MCF 10A (cell line): ENCODE measurements at regions not wholly inside any gene's neighbourhood (a gene's known extent, or its start where the extent isn't known, plus 50 kb on each side); places are given as distances from the start of the nearest gene placed in this dataset.

Source experiments
- BruUV-seq: library from RNA; stranded (reverse); fragments of 400-500 nt; replicated peaks from 2 replicates; lab custom pipeline; 2021; lab: Mats Ljungman, UMichigan
- CTCF ChIA-PET: fragments of 300-600 bp; sonication (Branson Sonifier 250); formaldehyde crosslinking; extraction: SDS; loops from one replicate; lab custom pipeline; 2021; ENCODE audit warnings: antibody characterized with exemption, inconsistent platforms; lab: Yijun Ruan, JAX
- POLR2A ChIA-PET: fragments of 300-600, 350-650 bp; sonication (Branson Sonifier 250); formaldehyde crosslinking; extraction: SDS; loops from one replicate; lab custom pipeline; 2020; ENCODE audit warnings: antibody characterized with exemption, inconsistent platforms; lab: Yijun Ruan, JAX
- DNase-seq: peaks from one replicate; pipeline ENCODE4 v3.0.0-alpha.2; 2018; ENCODE audit not compliant: unreplicated experiment
- H3K27ac Mint-ChIP-seq: one replicate; pipeline ENCODE4 v1.8.0; 2022; ENCODE audit warnings: mild to moderate bottlenecking, low read depth, mixed read lengths; ENCODE audit not compliant: unreplicated experiment
- H3K27me3 Mint-ChIP-seq: one replicate; pipeline ENCODE4 v1.8.0; 2022; ENCODE audit warnings: mixed read lengths; ENCODE audit not compliant: insufficient read depth, unreplicated experiment
- H3K36me3 Mint-ChIP-seq: one replicate; pipeline ENCODE4 v1.8.0; 2022; ENCODE audit warnings: mild to moderate bottlenecking, moderate library complexity, mixed read lengths; ENCODE audit not compliant: insufficient read depth, unreplicated experiment
- H3K4me1 Mint-ChIP-seq: one replicate; pipeline ENCODE4 v1.8.0; 2022; ENCODE audit warnings: mixed read lengths; ENCODE audit not compliant: insufficient read depth, unreplicated experiment
- H3K4me3 Mint-ChIP-seq: one replicate; pipeline ENCODE4 v1.8.0; 2022; ENCODE audit warnings: mild to moderate bottlenecking, moderate library complexity, mixed read lengths; ENCODE audit not compliant: unreplicated experiment
- H3K9me3 Mint-ChIP-seq: one replicate; pipeline ENCODE4 v1.8.0; 2022; ENCODE audit warnings: mixed read lengths; ENCODE audit not compliant: unreplicated experiment
- CTCF ChIP-seq: fragments of 200-600 bp; IDR thresholded peaks from one replicate; pipeline ENCODE4 v1.8.0; 2022; ENCODE audit warnings: antibody characterized with exemption, mild to moderate bottlenecking; ENCODE audit not compliant: unreplicated experiment
- intact Hi-C: fragments of 100-400 bp; cut with micrococcal nuclease; formaldehyde crosslinking; loops from 2 replicates; pipeline ENCODE4 v1.14.1; 2022

DNA sequence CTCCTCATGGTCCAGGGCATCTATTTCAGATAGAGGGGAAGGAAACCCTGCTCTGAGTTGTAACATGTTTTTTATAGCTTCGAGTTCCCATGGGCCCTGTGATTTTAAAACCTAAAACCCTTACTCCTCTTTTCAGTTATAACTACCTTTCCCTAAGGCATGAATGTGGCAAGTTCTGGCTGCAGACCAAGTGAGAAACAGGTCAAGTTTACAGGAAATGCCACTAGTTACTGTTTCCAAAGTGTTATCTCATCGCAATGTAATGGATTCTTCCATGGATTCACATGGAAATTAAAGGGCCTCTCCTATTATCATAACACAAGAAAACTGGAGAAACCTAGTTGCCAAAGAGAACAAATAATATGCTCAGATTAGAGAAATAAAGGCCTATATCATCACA lies 574.5 kb upstream of the GRAMD2B start:
- H3K9me3 Mint-ChIP-seq, result peaks cover 3% of the 10 kb centered on the region
- DNase-seq, result peak; percentile 64
- H3K4me1 Mint-ChIP-seq, result peaks cover 9% of the 10 kb centered on the region
- TF ChIP-seq CTCF, result no peak
- no TSS peak for BruUV-seq
- no peaks in the 10 kb centered on the region for H3K36me3 Mint-ChIP-seq
- intact Hi-C loops, result no loop called here
- H3K27ac Mint-ChIP-seq, result no peak overlapping the region
- H3K27me3 Mint-ChIP-seq, result no peaks in the 10 kb centered on the region
- CTCF ChIA-PET, result no interaction called here
- no peak overlapping the region for H3K4me3 Mint-ChIP-seq
- POLR2A ChIA-PET, result no interaction called here

- Mint-ChIP-seq H3K27ac (no peak overlapping the region), H3K36me3 (no peaks in the 10 kb centered on the region), H3K4me3 (no peak overlapping the region), H3K27me3 (no peaks in the 10 kb centered on the region), H3K4me1 (no peaks in the 10 kb centered on the region), H3K9me3 (peaks cover 11% of the 10 kb centered on the region)
- BruUV-seq, result no TSS peak
- ChIA-PET POLR2A (no interaction called here), CTCF (interaction anchor here (0.6 to 1.0 kb wide), 2 partner anchors 11 to 125 kb away, joined by 3 read pairs; no protein-coding TSS in a partner anchor)
- no peak for DNase-seq
- intact Hi-C loops, result no loop called here
- no peak for TF ChIP-seq CTCF
Observed at GRCh38 chr5:125856949-125857348, 566.3 kb upstream of the GRAMD2B start.

GRCh38 chr5:125863579-125863978 lies 559.6 kb upstream of the GRAMD2B start:
- BruUV-seq, result no TSS peak
- DNase-seq, result no peak
- TF ChIP-seq CTCF, result no peak
- H3K36me3 Mint-ChIP-seq, result no peaks in the 10 kb centered on the region
- no peaks in the 10 kb centered on the region for H3K9me3 Mint-ChIP-seq
- peaks cover 11% of the 10 kb centered on the region for H3K4me1 Mint-ChIP-seq
- no peak overlapping the region for H3K4me3 Mint-ChIP-seq
- no peaks in the 10 kb centered on the region for H3K27me3 Mint-ChIP-seq
- intact Hi-C loops, result no loop called here
- POLR2A ChIA-PET, result interaction anchor here (0.6 to 1.0 kb wide), 3 partner anchors 10 to 1115 kb away, joined by 3 to 4 read pairs (median 4); no protein-coding TSS in a partner anchor
- no peak overlapping the region for H3K27ac Mint-ChIP-seq
- CTCF ChIA-PET, result interaction anchor here (0.6 kb wide), 1 partner anchor 1873 kb away, joined by 3 read pairs; no protein-coding TSS in a partner anchor

GRCh38 chr5:125865166-125865815 lies 557.9 kb upstream of the GRAMD2B start:
- DNase-seq, result peak; percentile 70

More at GRCh38 chr5:125865166-125865815, 557.9 kb upstream of the GRAMD2B start:
- no TSS peak for BruUV-seq
- H3K27me3 Mint-ChIP-seq, result no peaks in the 10 kb centered on the region
- H3K4me3 Mint-ChIP-seq, result no peak overlapping the region
- ChIA-PET POLR2A (no interaction called here), CTCF (interaction anchor here (1.2 kb wide), 1 partner anchor 14 kb away, joined by 4 read pairs; no protein-coding TSS in a partner anchor)
- peaks cover 13% of the 10 kb centered on the region for H3K4me1 Mint-ChIP-seq
- no peaks in the 10 kb centered on the region for H3K36me3 Mint-ChIP-seq
- TF ChIP-seq CTCF, result no peak
- no peak overlapping the region for H3K27ac Mint-ChIP-seq
- intact Hi-C loops, result no loop called here
- no peaks in the 10 kb centered on the region for H3K9me3 Mint-ChIP-seq
